NT2/D1 (cell line): ENCODE measurements at regions not wholly inside any gene's neighbourhood (a gene's known extent, or its start where the extent isn't known, plus 50 kb on each side); places are given as distances from the start of the nearest gene placed in this dataset.

Experiments
- DNase-seq: peaks from one replicate; pipeline ENCODE4 v3.0.0-alpha.2; 2011; ENCODE audit warnings: low read depth, low spot score
- H3K27me3 ChIP-seq: 2 replicates; pipeline ENCODE4 v1.6.0; 2011; ENCODE audit warnings: mild to moderate bottlenecking; ENCODE audit not compliant: insufficient read length, insufficient read depth
- H3K36me3 ChIP-seq: 2 replicates; pipeline ENCODE4 v1.6.1; 2011; ENCODE audit warnings: mild to moderate bottlenecking, low read length, mixed read lengths; ENCODE audit not compliant: insufficient read depth, insufficient read length
- H3K4me1 ChIP-seq: 2 replicates; pipeline ENCODE4 v1.5.1; 2011; ENCODE audit not compliant: insufficient read depth, insufficient read length
- H3K4me3 ChIP-seq: 2 replicates; pipeline ENCODE4 v1.5.1; 2011; ENCODE audit warnings: low read depth; ENCODE audit not compliant: insufficient read length
- H3K9ac ChIP-seq: 2 replicates; pipeline ENCODE4 v1.6.0; 2011; ENCODE audit warnings: low read depth; ENCODE audit not compliant: insufficient read length
- H3K9me3 ChIP-seq: 2 replicates; pipeline ENCODE4 v1.5.1; 2011; ENCODE audit warnings: mild to moderate bottlenecking, low read length; ENCODE audit not compliant: insufficient read depth
- SUZ12 ChIP-seq: IDR thresholded peaks from 2 replicates; pipeline ENCODE4 v1.6.1; 2011; ENCODE audit not compliant: insufficient read length, insufficient read depth; ENCODE audit errors: extremely low read depth
- YY1 ChIP-seq: IDR thresholded peaks from 2 replicates; pipeline ENCODE4 v1.6.1; 2011; ENCODE audit not compliant: insufficient read length, insufficient read depth
- ZNF274 ChIP-seq: IDR thresholded peaks from 2 replicates; pipeline ENCODE4 v1.6.1; 2011; ENCODE audit warnings: mild to moderate bottlenecking, low read depth, low read length

GRCh38 chr16:85293904-85294642 is 181.8 kb upstream of the CIBAR2 start:
- H3K9me3 ChIP-seq: no peaks in the 10 kb centered on the region
- DNase-seq: no peak
- no peak for TF ChIP-seq YY1
- no peak for TF ChIP-seq SUZ12
- no peak for TF ChIP-seq ZNF274

DNA sequence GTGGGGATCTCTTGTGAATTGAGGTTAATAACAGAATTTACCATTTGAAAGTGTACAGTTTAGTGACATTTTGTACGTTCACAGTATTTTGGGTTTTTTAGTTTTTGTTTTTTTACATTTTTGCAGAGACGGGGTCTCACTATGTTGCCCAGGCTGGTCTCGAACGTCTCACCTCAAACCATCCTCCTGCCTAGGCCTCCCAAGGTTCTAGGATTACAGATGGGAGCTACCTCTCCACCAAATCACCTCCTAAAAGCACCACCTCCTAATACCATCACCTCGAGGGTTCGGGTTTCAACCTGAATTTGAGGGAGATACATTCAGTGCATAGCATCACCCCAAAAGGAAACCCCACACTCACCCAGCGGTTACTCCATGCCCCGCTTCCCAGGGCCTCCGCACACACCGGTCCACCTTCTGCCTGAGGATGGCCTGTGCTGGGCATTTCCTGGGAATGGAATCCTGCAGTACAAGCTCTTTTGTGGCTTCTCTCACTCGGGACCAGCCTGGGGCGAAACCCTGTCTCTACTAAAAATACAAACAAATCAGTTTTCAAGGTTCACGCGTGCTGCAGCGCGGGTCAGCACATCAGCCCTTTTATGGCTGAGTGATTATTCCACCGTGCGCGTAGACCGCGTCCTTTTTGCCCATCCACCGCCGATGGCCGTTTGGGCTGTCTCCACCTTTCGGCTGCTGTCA is 182.7 kb upstream of the CIBAR2 start:
- H3K9ac ChIP-seq: no peak overlapping the region
- no peak overlapping the region for H3K4me3 ChIP-seq
- H3K36me3 ChIP-seq: no peaks in the 10 kb centered on the region
- TF ChIP-seq ZNF274: no peak
- TF ChIP-seq SUZ12: no peak
- no peak for TF ChIP-seq YY1
- DNase-seq: no peak
- no peaks in the 10 kb centered on the region for H3K9me3 ChIP-seq
- no peaks in the 10 kb centered on the region for H3K27me3 ChIP-seq
- H3K4me1 ChIP-seq: peaks cover 15% of the 10 kb centered on the region

More at GRCh38 chr16:85293904-85294642, 181.8 kb upstream of the CIBAR2 start:
- Histone ChIP-seq H3K4me3 (no peak overlapping the region), H3K9ac (no peak overlapping the region), H3K4me1 (peaks cover 15% of the 10 kb centered on the region), H3K27me3 (no peaks in the 10 kb centered on the region), H3K36me3 (no peaks in the 10 kb centered on the region)

DNA sequence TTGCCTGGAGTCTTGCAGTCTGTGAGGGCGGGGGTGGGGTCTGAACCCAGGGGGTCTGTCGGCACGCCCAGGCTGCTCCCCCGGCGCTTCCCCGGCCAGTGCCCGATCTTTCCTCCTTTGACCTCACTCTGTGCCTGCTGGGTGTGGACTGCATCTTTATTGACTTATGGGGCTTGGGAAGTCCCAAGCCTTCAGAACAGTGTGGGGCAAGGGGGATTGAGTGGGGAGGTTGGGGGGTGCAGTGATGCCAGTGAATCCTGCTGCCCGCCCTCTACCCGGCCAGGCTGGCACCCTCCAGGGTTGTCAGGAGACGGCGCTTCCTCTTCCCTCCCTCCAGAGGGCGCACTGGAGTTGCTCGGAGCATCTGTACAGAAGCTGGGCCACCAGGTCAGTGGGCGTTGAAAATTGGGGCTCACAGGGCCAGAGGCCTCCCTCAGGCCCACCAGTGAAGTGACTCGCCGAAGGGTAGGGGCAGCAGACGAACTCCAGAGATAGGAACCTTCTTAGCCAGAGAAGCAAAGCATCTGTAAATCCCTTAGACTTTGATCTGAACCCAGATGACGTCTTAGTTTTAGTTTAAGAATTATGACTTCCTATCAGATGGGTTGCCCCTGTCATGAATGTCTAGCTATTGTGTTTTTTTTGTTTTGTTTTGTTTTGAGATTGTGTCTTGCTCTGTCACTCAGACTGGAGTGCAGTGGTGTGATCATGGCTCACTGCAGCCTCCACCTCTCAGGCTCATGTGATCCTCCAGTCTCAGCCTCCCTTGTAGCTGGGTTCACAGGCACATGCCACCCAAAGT is 184.8 kb upstream of the CIBAR2 start:
- peaks cover 8% of the 10 kb centered on the region for H3K4me1 ChIP-seq
- H3K4me3 ChIP-seq: no peak overlapping the region
- DNase-seq: no peak
- no peak overlapping the region for H3K9ac ChIP-seq
- H3K27me3 ChIP-seq: no peaks in the 10 kb centered on the region
- H3K36me3 ChIP-seq: peaks cover 5% of the 10 kb centered on the region
- H3K9me3 ChIP-seq: no peaks in the 10 kb centered on the region
- TF ChIP-seq ZNF274 (no peak), SUZ12 (no peak), YY1 (no peak)

- H3K27me3 ChIP-seq: peaks cover 6% of the 10 kb centered on the region
- no peak overlapping the region for H3K9ac ChIP-seq
- peaks cover 5% of the 10 kb centered on the region for H3K36me3 ChIP-seq
- no peak for DNase-seq
- TF ChIP-seq ZNF274 (no peak), YY1 (no peak), SUZ12 (no peak)
- no peak overlapping the region for H3K4me3 ChIP-seq
- H3K9me3 ChIP-seq: no peaks in the 10 kb centered on the region
- H3K4me1 ChIP-seq: peaks cover 15% of the 10 kb centered on the region
Observed at GRCh38 chr16:85297881-85298280, 185.6 kb upstream of the CIBAR2 start.

DNA sequence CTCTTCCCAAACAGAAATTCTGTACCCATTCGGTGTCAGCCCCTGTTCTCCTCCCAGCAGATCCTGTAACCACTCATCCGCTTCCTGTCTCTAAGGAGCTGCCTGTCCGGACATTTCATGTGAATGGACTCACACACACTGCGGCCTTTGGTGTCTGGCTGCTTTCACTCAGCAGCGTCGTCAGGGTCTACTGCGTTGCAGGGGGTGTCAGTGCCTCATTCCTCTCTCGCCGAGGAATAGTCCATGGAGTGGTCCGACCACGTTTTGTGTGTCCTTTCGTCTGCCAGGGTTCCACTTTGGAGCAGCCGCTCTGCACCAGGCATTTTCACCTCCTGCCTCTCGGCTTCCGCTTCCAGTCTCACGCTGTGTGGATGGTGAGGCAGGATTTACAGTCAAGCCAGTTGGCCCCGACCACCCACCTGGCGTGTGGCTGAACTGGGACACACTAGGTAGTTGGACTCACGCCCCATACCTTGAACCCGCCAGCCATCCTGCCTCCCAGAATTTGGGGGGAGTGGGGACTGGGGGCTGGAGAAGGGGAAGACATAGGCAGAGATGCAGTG is 188.2 kb upstream of the CIBAR2 start:
- TF ChIP-seq SUZ12 (no peak), ZNF274 (no peak), YY1 (no peak)
- H3K4me1 ChIP-seq: peaks cover 24% of the 10 kb centered on the region
- DNase-seq: no peak

GRCh38 chr16:85301231-85301630 is 189.0 kb upstream of the CIBAR2 start:
- peaks cover 5% of the 10 kb centered on the region for H3K36me3 ChIP-seq
- TF ChIP-seq ZNF274: no peak
- TF ChIP-seq YY1: no peak
- TF ChIP-seq SUZ12: no peak
- H3K9ac ChIP-seq: no peak overlapping the region
- peaks cover 9% of the 10 kb centered on the region for H3K27me3 ChIP-seq
- no peak for DNase-seq
- no peaks in the 10 kb centered on the region for H3K9me3 ChIP-seq
- no peak overlapping the region for H3K4me3 ChIP-seq
- peaks cover 24% of the 10 kb centered on the region for H3K4me1 ChIP-seq

More for the DNA sequence above, 188.2 kb upstream of the CIBAR2 start:
- no peak overlapping the region for H3K4me3 ChIP-seq
- H3K27me3 ChIP-seq: peaks cover 9% of the 10 kb centered on the region
- H3K9me3 ChIP-seq: no peaks in the 10 kb centered on the region
- H3K9ac ChIP-seq: peak overlapping the region; percentile 36
- H3K36me3 ChIP-seq: peaks cover 5% of the 10 kb centered on the region
